H1 (cell line): ENCODE measurements at regions not wholly inside any gene's neighbourhood (a gene's known extent, or its start where the extent isn't known, plus 50 kb on each side); places are given as distances from the start of the nearest gene placed in this dataset.
A peak's percentile ranks its signal among the peaks of the same experiment; 100 is the strongest.

ENCODE experiments used
- CTCF ChIA-PET: fragments of 300-600 bp; sonication (Branson Sonifier 250); formaldehyde crosslinking; loops from one replicate; lab custom pipeline; 2021; ENCODE audit not compliant: partially characterized antibody; lab: Charles Lee
- POLR2A ChIA-PET: fragments of 300-600 bp; sonication (Branson Sonifier 250); formaldehyde crosslinking; loops from one replicate; lab custom pipeline; 2021; ENCODE audit warnings: inconsistent platforms; ENCODE audit not compliant: partially characterized antibody; lab: Charles Lee
- DNase-seq, 2 experiments: peaks; one replicate each; pipeline versions ENCODE4 v3.0.0 to v3.0.0-alpha.2; 2010 to 2022; ENCODE audit warnings: low spot score in 2 of 2, low read depth in 1 of 2, mixed read lengths in 1 of 2
- FAIRE-seq: peaks from 2 replicates; lab custom pipeline; 2011; peaks lifted over from hg19 to GRCh38; lab: Jason Lieb, UNC
- H2AFZ ChIP-seq: 2 replicates; pipeline ENCODE4 v1.8.1; 2012; ENCODE audit warnings: low read length, inconsistent platforms
- H2AK5ac ChIP-seq: 2 replicates; pipeline ENCODE4 v1.6.1; 2013; ENCODE audit warnings: low read depth, low read length
- H2BK120ac ChIP-seq: replicated peaks from 2 replicates; pipeline ENCODE3; 2013; ENCODE audit warnings: low read depth, low read length, inconsistent platforms
- H2BK12ac ChIP-seq: 2 replicates; pipeline ENCODE4 v1.6.1; 2013; ENCODE audit warnings: low read depth, low read length
- H2BK15ac ChIP-seq: 2 replicates; pipeline ENCODE4 v1.6.1; 2013; ENCODE audit warnings: low read length
- H2BK20ac ChIP-seq: 2 replicates; pipeline ENCODE4 v1.6.1; 2013; ENCODE audit warnings: low read length
- H2BK5ac ChIP-seq: 2 replicates; pipeline ENCODE4 v1.6.1; 2013; ENCODE audit warnings: low read depth, low read length
- H3K14ac ChIP-seq: 2 replicates; pipeline ENCODE4 v1.6.1; 2013; ENCODE audit warnings: inconsistent platforms; ENCODE audit not compliant: insufficient read length
- H3K18ac ChIP-seq: 2 replicates; pipeline ENCODE4 v1.6.1; 2013; ENCODE audit warnings: low read length; ENCODE audit errors: extremely low read depth
- H3K23ac ChIP-seq: 2 replicates; pipeline ENCODE4 v1.6.1; 2013; ENCODE audit warnings: inconsistent platforms; ENCODE audit not compliant: insufficient read length
- H3K23me2 ChIP-seq: 2 replicates; pipeline ENCODE4 v1.6.1; 2013; ENCODE audit warnings: low read depth, low read length
- H3K27ac ChIP-seq: 2 replicates; pipeline ENCODE4 v1.6.1; 2011; ENCODE audit warnings: low read depth, low read length, inconsistent platforms
- H3K27me3 ChIP-seq, 4 experiments: replicated peaks in 1 of 4; 1 replicate in 1 of 4; 2 replicates in 3 of 4; pipeline versions ENCODE4 v1.6.1 to v1.8.1; 2011 to 2013; ENCODE audit warnings: low read length in 3 of 4, mild to moderate bottlenecking in 3 of 4, inconsistent platforms in 2 of 4, mixed read lengths in 2 of 4, moderate library complexity in 1 of 4; ENCODE audit not compliant: control insufficient read depth in 3 of 4, insufficient read depth in 3 of 4; ENCODE audit errors: extremely low read depth in 1 of 4
- H3K36me3 ChIP-seq, 4 experiments: 2 replicates each; pipeline versions ENCODE4 v1.6.1 to v1.8.1; 2011 to 2013; ENCODE audit warnings: mild to moderate bottlenecking in 4 of 4, low read length in 3 of 4, moderate library complexity in 2 of 4, control low read depth in 1 of 4, inconsistent platforms in 1 of 4; ENCODE audit not compliant: insufficient read depth in 4 of 4, control insufficient read depth in 2 of 4
- H3K4ac ChIP-seq: replicated peaks from 2 replicates; pipeline ENCODE3; 2013; ENCODE audit warnings: low read length, low read depth, mixed read lengths, inconsistent platforms; ENCODE audit not compliant: insufficient read length
- H3K4me1 ChIP-seq, 4 experiments: replicated peaks in 1 of 4; 1 replicate in 1 of 4; 2 replicates in 3 of 4; pipeline versions ENCODE4 v1.6.1 to v1.8.1; 2011 to 2013; ENCODE audit warnings: low read length in 3 of 4, inconsistent platforms in 2 of 4, mixed read lengths in 1 of 4; ENCODE audit not compliant: insufficient read depth in 4 of 4, control insufficient read depth in 3 of 4
- H3K4me2 ChIP-seq, 2 experiments: 2 replicates each; pipeline versions ENCODE4 v1.6.1 to v1.8.1; 2011 to 2013; ENCODE audit warnings: low read depth in 2 of 2, low read length in 2 of 2, control low read depth in 1 of 2, inconsistent platforms in 1 of 2, mild to moderate bottlenecking in 1 of 2; ENCODE audit not compliant: insufficient read depth in 1 of 2
- H3K4me3 ChIP-seq, 4 experiments: fragments of 200-600, 300-600 bp in 1 of 4; sonication (generic), shearing (Covaris generic), sonication (Bioruptor Twin) in 1 of 4; 2 replicates each; pipeline versions ENCODE4 v1.5.1 to v1.8.1; 2011 to 2016; ENCODE audit warnings: low read length in 4 of 4, low read depth in 3 of 4, control low read depth in 2 of 4, inconsistent platforms in 2 of 4, mild to moderate bottlenecking in 2 of 4, mixed read lengths in 1 of 4, moderate library complexity in 1 of 4; ENCODE audit not compliant: insufficient read depth in 2 of 4; ENCODE audit errors: extremely low read depth in 1 of 4
- H3K56ac ChIP-seq: replicated peaks from 2 replicates; pipeline ENCODE3; 2013; ENCODE audit warnings: low read depth, mild to moderate bottlenecking, mixed read lengths, low read length, inconsistent platforms; ENCODE audit not compliant: insufficient read length
- H3K79me1 ChIP-seq: 2 replicates; pipeline ENCODE4 v1.6.1; 2013; ENCODE audit warnings: low read depth, low read length, control low read depth
- H3K79me2 ChIP-seq, 2 experiments: 2 replicates each; pipeline versions ENCODE4 v1.6.1 to v1.8.1; 2012 to 2013; ENCODE audit warnings: low read length in 2 of 2, mild to moderate bottlenecking in 2 of 2, inconsistent platforms in 1 of 2; ENCODE audit not compliant: insufficient read depth in 2 of 2, control insufficient read depth in 1 of 2
- H3K9ac ChIP-seq, 4 experiments: replicated peaks in 1 of 4; 1 replicate in 1 of 4; 2 replicates in 3 of 4; pipeline versions ENCODE4 v1.6.1 to v1.8.1; 2011 to 2013; ENCODE audit warnings: low read depth in 3 of 4, low read length in 3 of 4, control low read depth in 2 of 4, mild to moderate bottlenecking in 2 of 4, moderate library complexity in 2 of 4, inconsistent platforms in 1 of 4; ENCODE audit errors: extremely low read depth in 1 of 4
- H3K9me3 ChIP-seq, 2 experiments: 2 replicates each; pipeline versions ENCODE4 v1.6.1 to v1.8.1; 2012 to 2013; ENCODE audit warnings: mild to moderate bottlenecking in 2 of 2, moderate library complexity in 2 of 2, control low read depth in 1 of 2, inconsistent platforms in 1 of 2, low read depth in 1 of 2, low read length in 1 of 2, mixed read lengths in 1 of 2; ENCODE audit not compliant: insufficient read depth in 2 of 2
- H4K20me1 ChIP-seq, 2 experiments: replicated peaks in 1 of 2; 2 replicates each; pipeline versions ENCODE3 to v1.8.1; 2011 to 2013; ENCODE audit warnings: inconsistent platforms in 2 of 2, low read length in 2 of 2, mild to moderate bottlenecking in 1 of 2; ENCODE audit not compliant: insufficient read depth in 2 of 2, control insufficient read depth in 1 of 2
- H4K5ac ChIP-seq: 2 replicates; pipeline ENCODE4 v1.6.1; 2013; ENCODE audit warnings: low read length, low read depth, mixed read lengths, inconsistent platforms; ENCODE audit not compliant: insufficient read length
- H4K8ac ChIP-seq: 2 replicates; pipeline ENCODE4 v1.8.0; 2013; ENCODE audit warnings: mild to moderate bottlenecking, moderate library complexity, low read length, inconsistent platforms; ENCODE audit not compliant: insufficient read depth; ENCODE audit errors: extremely low read depth
- H4K91ac ChIP-seq: replicated peaks from 2 replicates; pipeline ENCODE3; 2013; ENCODE audit warnings: low read length, mixed read lengths, inconsistent platforms; ENCODE audit not compliant: insufficient read length
- JUN ChIP-seq: IDR thresholded peaks from 2 replicates; pipeline ENCODE4 v1.6.1; 2011; ENCODE audit warnings: low read depth, mild to moderate bottlenecking, improper control_type of control experiment, low read length
- KDM1A ChIP-seq: fragments of 200-600, 300-600 bp; sonication (generic); IDR thresholded peaks from 2 replicates; pipeline ENCODE4 v1.7.1; 2016; ENCODE audit warnings: mild to moderate bottlenecking, low read length, borderline replicate concordance
- NANOG ChIP-seq: IDR thresholded peaks from 2 replicates; pipeline ENCODE4 v1.6.1; 2011; ENCODE audit warnings: low read length, low read depth, mild to moderate bottlenecking, inconsistent platforms; ENCODE audit not compliant: insufficient read depth, poor library complexity, severe bottlenecking
- POLR2A ChIP-seq, 2 experiments: IDR thresholded peaks; 1 replicate in 1 of 2; 2 replicates in 1 of 2; pipeline ENCODE4 v1.6.1; 2011; ENCODE audit warnings: low read depth in 2 of 2, low read length in 2 of 2, mild to moderate bottlenecking in 2 of 2; ENCODE audit errors: control extremely low read depth in 1 of 2
- POLR2AphosphoS5 ChIP-seq: IDR thresholded peaks from 2 replicates; pipeline ENCODE4 v1.6.1; 2011; ENCODE audit warnings: low read depth, low read length
- RAD21 ChIP-seq, 2 experiments: IDR thresholded peaks in 1 of 2; conservative IDR thresholded peaks in 1 of 2; 2 replicates each; pipeline ENCODE4 v1.6.1; 2011; ENCODE audit warnings: low read depth in 2 of 2, low read length in 2 of 2, improper control_type of control experiment in 1 of 2, inconsistent platforms in 1 of 2, mild to moderate bottlenecking in 1 of 2, moderate library complexity in 1 of 2
- WGBS, 2 experiments: shearing (Covaris generic) in 1 of 2; methylation state at CpG; one replicate each; pipeline versions ENCODE4 v1.1.6 to v1.1.7; 2013 to 2015; ENCODE audit warnings: low lambda C conversion rate in 2 of 2, mixed read lengths in 2 of 2, inconsistent platforms in 1 of 2, low coverage in 1 of 2, missing lambda C conversion rate in 1 of 2; ENCODE audit not compliant: insufficient replicate concordance in 2 of 2, insufficient coverage in 1 of 2, insufficient read length in 1 of 2; ENCODE audit errors: extremely low coverage in 1 of 2, missing lambda C conversion rate in 1 of 2; 5-methylcytosine and 5-hydroxymethylcytosine counted together

DNA sequence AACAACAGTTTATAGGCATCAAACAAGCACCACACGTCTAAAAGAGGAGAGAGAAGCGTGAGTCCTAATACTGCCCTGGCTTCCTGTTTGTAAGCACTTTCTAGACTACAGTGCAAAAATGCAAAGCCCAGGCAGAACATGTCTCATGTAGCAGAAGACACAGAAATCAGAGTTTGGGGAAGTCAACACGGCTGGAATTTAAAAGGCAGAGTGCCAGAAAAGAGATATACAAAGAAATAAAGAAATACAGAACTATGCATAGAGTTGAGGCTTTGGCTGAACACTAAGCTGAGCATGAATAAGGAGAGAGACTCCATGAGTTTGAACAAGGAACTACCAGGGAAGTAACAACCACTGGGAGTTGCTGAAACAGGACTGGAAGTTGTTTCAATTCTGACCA, 566.6 kb upstream of the NR5A2 start:
- no peak for FAIRE-seq
- peak overlapping the region; percentile 91; the same call in 1 of the 2 replicates for H2AFZ ChIP-seq
- H3K4me2 ChIP-seq = no peak overlapping the region

More for the DNA sequence above, 566.6 kb upstream of the NR5A2 start:
- no peak overlapping the region for H4K8ac ChIP-seq
- no peaks in the 10 kb centered on the region for H3K4me1 ChIP-seq
- H3K23ac ChIP-seq = no peak overlapping the region
- H3K36me3 ChIP-seq = no peaks in the 10 kb centered on the region
- no peak overlapping the region for H2BK12ac ChIP-seq
- H3K9me3 ChIP-seq = no peaks in the 10 kb centered on the region
- H3K23me2 ChIP-seq = no peaks in the 10 kb centered on the region
- no peak overlapping the region for H2BK5ac ChIP-seq
- H3K9ac ChIP-seq = no peak overlapping the region
- ChIA-PET POLR2A (no interaction called here), CTCF (interaction anchor here (0.8 to 1.7 kb wide), 7 partner anchors 12 to 759 kb away, joined by 3 to 5 read pairs (median 4); no protein-coding TSS in a partner anchor)
- no peak overlapping the region for H2BK15ac ChIP-seq
- no peaks in the 10 kb centered on the region for H3K79me1 ChIP-seq
- H4K91ac ChIP-seq = no peak overlapping the region
- H2AK5ac ChIP-seq = no peak overlapping the region
- H3K27ac ChIP-seq = no peak overlapping the region
- H3K4ac ChIP-seq = no peak overlapping the region
- no peak for DNase-seq
- TF ChIP-seq POLR2A (IDR thresholded peaks at IDR 0.05; ENCODE audit: control extremely low read depth in 1 of 2, low read depth in 2 of 2, low read length in 2 of 2) (no peak), NANOG (no peak), RAD21 (IDR thresholded peaks at IDR 0.05 in 1 of 2, conservative IDR thresholded peaks at IDR 0.05 in 1 of 2; ENCODE audit: low read depth in 2 of 2, low read length in 2 of 2) (peak in 1 of 2 experiments; percentile 16; a peak in 1 of 4 replicates), POLR2AphosphoS5 (no peak), JUN (no peak), KDM1A (no peak)
- H3K4me3 ChIP-seq = no peak overlapping the region
- H3K27me3 ChIP-seq = no peaks in the 10 kb centered on the region
- no peaks in the 10 kb centered on the region for H3K79me2 ChIP-seq
- H3K14ac ChIP-seq = no peak overlapping the region
- no peak overlapping the region for H2BK20ac ChIP-seq
- H3K56ac ChIP-seq = no peak overlapping the region
- 91% methylated on average over 3 of the region's 3 CpGs; no CpG with 5 or more reads in 1 of the 2 experiments for WGBS, 2 experiments
- H4K5ac ChIP-seq = no peak overlapping the region
- H4K20me1 ChIP-seq = no peaks in the 10 kb centered on the region
- no peak overlapping the region for H2BK120ac ChIP-seq
- H3K18ac ChIP-seq = no peak overlapping the region
